NCI-H748 (cell line): ENCODE measurements at regions not wholly inside any gene's neighbourhood (a gene's known extent, or its start where the extent isn't known, plus 50 kb on each side); places are given as distances from the start of the nearest gene placed in this dataset.

Source experiments
- DNase-seq: peaks from one replicate; lab custom pipeline; 2025; ENCODE audit not compliant: unreplicated experiment; lab: John Stamatoyannopoulos, UW

- DNase-seq: no peak
Measured at GRCh38 chr15:27672537-27672936, 426.6 kb downstream of the OCA2 start.

- no peak for DNase-seq
Measured at GRCh38 chr15:27671819-27672437, 427.2 kb downstream of the OCA2 start.

- DNase-seq: peak; percentile 87
Measured at GRCh38 chr15:27670486-27671209, 428.5 kb downstream of the OCA2 start.

DNA sequence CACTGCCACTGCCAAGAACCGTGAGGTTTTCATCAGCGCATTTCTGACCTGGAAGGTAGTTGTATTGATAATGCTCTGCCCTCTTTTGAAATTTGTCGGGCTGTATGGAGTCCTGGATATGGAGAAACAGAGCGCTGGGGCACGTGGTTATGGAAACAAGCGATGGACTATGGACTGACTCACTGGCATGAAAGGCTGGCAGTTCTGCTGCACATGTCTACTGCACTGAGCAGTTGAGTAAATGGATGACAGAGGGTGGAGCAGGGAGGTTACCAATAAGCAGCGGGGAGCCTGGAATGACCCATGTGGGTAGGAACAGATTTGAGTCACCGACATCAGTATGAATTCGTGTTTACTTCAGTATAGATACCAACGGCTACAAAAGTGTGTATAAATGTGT, 429.5 kb downstream of the OCA2 start:
- no peak for DNase-seq

DNA sequence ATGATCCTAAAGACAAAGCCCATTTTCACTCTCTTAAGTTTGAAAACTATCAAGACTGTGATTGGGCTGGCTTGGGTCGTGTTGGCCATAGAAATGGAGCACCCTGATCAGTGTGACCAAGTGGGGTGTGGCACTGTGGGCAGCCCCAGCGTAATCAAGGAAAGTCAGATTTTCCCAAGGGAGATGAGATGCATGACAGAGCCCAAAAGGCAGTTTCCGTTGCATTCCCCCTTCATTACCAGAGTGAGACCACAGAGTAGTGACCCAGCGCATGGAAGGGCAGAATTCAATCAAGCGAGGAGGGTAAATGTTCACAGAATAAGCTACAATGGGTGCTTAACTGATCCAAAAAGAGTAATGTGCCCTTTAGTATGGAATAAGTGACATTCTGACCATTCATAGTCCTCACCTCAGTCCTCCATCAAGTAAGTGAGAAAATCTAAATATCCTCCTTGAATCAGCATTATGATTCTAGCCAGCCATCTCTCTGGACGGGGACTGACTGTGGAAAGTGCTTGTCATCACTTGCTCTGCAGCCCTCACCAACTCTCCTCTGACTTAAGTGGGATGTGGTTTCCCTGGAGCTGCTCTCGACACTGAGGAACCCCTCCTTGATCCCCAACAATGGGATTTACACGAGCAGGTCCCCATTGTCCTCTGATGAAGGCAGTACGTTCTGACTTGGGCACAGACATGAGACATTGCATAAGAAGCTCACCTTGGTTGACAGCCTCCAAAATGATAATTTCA, 430.5 kb downstream of the OCA2 start:
- DNase-seq: no peak

GRCh38 chr15:27665002-27665401, 434.1 kb downstream of the OCA2 start:
- no peak for DNase-seq

GRCh38 chr15:27662892-27663291, 436.2 kb downstream of the OCA2 start:
- no peak for DNase-seq

DNA sequence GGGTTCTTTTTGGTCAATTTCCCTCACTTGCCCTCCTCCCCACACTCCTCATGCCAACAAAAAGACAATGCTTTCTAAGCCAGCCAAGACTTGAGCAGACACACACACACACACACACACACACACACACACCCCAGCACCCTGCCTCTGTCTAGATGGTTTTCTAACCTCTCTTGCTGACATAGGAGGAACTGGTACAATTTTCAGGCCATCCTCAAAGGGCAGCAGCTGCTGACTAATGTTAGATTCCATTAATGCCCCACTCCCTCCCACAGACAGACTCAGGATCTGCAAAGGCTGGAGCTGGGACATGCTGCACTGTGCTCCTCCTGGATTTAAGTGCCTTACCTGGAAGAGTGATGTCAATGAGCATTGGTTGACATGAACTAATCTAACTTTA, 438.4 kb downstream of the OCA2 start:
- no peak for DNase-seq

- DNase-seq: no peak
Measured at GRCh38 chr15:27656296-27656987, 442.7 kb downstream of the OCA2 start.

DNA sequence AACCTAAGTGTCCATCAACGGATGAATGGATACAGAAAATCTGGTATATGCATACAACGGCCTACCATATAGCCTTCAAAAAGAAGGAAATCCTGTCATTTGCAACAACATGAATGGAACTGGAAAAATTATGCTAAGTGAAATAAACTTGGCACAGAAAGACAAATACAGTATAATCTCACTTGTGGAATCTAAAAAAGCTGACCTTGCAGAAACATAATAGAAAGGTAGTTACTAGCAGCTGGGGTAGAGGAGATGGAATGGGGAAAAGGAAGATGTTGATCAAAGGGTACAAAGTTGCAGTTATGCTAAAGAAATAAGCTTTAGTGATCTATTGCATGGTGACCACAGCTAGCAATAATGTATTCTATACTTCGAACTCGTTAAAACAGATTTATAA, 444.1 kb downstream of the OCA2 start:
- DNase-seq: no peak

- DNase-seq: no peak
Measured at GRCh38 chr15:27650244-27650643, 448.9 kb downstream of the OCA2 start.

DNA sequence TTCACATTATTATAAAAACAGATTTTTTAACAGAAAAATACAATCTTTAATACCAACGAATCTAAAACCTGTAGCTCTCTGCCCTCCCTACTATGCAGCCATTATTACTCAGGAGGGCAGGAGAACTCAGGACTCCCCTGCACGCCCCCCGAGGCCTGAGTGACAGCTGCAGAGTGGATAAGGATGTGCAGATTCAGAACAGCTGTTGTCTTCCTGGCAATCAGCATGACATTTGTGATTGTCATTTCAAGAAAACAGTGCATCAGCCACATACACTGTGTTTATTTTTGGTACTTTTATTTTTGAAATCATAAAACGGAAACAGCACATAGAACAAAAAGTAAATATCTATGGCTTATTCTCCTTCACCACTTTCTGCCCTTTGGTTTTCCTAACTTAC, 450.8 kb downstream of the OCA2 start:
- no peak for DNase-seq

GRCh38 chr15:27646531-27646930, 452.6 kb downstream of the OCA2 start:
- no peak for DNase-seq

- no peak for DNase-seq
Measured at GRCh38 chr15:27645672-27646071, 453.4 kb downstream of the OCA2 start.

GRCh38 chr15:27642981-27643380, 456.1 kb downstream of the OCA2 start:
- DNase-seq: no peak

GRCh38 chr15:27639595-27639994, 459.5 kb downstream of the OCA2 start:
- no peak for DNase-seq

DNA sequence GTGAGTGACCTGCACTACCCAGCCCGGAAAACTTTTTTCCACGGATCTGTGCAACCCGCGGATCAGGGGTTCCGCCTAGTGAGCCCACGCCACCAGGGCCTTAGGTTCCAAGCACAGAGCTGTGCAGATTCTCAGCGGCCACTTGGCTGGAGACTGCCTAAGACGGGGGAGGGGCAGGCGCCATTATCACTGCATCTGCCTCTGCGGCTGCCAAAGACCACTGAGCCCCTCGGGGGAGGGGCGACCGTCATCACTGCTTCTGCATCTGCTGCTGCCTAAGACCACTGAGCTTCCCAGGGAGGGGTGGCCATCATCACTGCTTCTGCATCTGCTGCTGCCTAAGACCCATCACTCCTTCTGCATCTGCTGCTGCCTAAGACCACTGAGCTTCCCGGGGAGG, 460.2 kb downstream of the OCA2 start:
- DNase-seq: no peak

DNA sequence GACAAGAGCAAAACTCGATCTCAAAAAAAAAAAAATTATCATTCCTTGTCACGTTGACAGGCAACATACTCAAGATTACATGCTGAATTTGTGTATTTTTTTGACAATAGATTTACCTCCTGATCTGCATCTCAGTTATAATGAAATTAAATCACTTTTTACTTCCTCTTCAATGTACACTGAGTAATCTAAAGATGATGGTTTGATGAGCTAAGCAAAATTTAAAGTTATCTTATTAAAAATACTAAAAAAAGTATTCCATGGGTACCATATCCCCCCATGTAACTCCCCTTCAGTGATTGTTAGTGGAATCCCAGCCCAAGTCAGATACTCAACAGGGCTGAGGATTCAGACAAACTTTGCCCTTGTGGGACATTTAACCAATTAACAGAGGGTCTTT, 463.2 kb downstream of the OCA2 start:
- no peak for DNase-seq

DNA sequence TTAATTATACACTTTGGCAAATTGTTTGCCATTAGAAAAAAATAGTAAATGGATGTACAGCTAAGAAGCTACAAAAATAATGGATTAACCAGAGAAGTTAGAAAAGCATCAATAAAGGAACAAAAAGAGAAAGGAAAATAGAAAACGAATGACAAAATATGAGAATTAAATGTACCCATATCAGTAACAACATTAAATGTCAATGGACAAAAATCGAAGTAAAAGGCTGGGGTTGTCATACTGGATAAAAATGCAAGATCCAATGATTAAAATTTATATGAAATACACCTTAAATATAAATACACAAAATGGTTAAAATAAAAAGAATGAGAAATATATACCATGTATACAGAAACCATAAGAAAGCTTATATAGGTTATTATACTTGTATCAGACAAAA, 470.6 kb downstream of the OCA2 start:
- DNase-seq: no peak

- DNase-seq: no peak
Measured at GRCh38 chr15:27627623-27628022, 471.5 kb downstream of the OCA2 start.

DNA sequence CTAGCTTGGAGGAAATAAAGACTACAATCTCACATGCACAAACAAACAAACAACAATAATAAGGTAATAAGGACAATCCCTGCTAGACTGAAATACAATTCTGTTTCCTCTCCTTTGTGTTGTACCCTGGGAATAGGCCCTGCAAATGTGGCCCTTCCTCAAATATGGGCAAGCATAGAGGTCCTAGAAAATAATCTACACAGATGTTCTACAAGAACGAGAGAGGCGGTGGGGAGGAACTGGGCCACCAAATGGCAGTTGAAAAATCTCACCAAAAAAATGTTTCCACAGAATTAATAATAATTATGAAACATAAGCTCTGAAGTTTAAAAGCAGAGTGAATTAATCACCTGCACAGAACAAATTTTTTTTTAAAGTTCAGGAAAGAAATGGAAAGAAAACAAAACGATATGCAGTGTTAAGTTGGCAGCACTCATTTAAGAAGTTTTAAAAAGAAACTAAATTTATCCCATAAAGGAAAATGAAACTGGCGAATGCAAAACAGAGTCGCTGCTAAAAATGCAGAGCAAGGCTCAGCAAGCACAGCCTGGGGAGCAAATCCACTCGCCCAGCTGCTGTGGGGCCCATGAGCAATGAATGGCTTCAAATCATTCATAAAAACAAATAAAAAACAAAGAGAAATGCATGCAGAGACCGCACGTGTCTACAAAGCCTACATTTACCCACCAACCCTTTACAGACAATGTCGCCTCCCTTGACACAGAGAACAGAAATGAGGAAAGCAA, 475.4 kb downstream of the OCA2 start:
- DNase-seq: peak; percentile 27
